ENCODE measurements at regions not wholly inside any gene's neighbourhood (a gene's known extent, or its start where the extent isn't known, plus 50 kb on each side); places are given as distances from the start of the nearest gene placed in this dataset.

DNA sequence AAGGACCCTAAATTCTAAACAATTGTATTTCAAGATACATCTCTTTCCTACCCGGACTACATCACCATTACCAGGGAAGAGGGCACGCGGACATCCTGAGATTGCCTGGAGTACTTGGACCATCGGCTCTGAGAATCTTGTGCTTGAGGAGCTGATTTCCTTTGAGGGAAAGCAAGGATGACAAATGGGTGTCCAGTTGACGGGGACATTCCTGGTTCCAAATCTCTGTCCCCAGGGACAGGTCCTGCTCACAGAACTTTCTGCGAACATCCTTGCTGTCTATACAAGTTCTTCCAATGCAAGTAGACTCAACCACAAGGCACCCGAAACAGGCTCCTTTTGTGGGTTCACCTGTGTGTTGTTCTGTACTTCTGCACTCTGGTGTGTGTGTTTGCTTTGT is 289.5 kb upstream of the MYT1L start:
- WGBS: 64% methylated on average over 7 of the region's 7 CpGs
- peaks cover 0 to 3% (median 0%) of the 10 kb centered on the region in 4 donors for H3K9me3 ChIP-seq (ENCODE audit: control insufficient read depth in 4 of 4, low read length in 3 of 4)
- no peak overlapping the region for H3K27ac ChIP-seq (ENCODE audit: low read depth in 1 of 2, low read length in 2 of 2)
- no peak for DNase-seq (ENCODE audit: low spot score)
- H3K9ac ChIP-seq (ENCODE audit: low read depth in 1 of 2, low read length in 2 of 2): no peak overlapping the region
- TF ChIP-seq JUND (IDR thresholded peaks at IDR 0.05) (no peak), FOXA1 (IDR thresholded peaks at IDR 0.05) (no peak), MAX (IDR thresholded peaks at IDR 0.05) (no peak), RAD21 (IDR thresholded peaks at IDR 0.05) (no peak), CTCF (IDR thresholded peaks at IDR 0.05; ENCODE audit: low read depth, low read length, missing input control) (no peak), EGR1 (IDR thresholded peaks at IDR 0.05; ENCODE audit: low read depth in 2 of 2) (no peak), HNF4A (conservative IDR thresholded peaks at IDR 0.05) (no peak), FOXA2 (IDR thresholded peaks at IDR 0.05) (no peak), HNF4G (IDR thresholded peaks at IDR 0.05) (no peak), YY1 (IDR thresholded peaks at IDR 0.05) (no peak), SP1 (IDR thresholded peaks at IDR 0.05) (no peak), RXRA (IDR thresholded peaks at IDR 0.05) (no peak), NR2F2 (IDR thresholded peaks at IDR 0.05) (no peak), GABPA (IDR thresholded peaks at IDR 0.05 in 1 of 2, conservative IDR thresholded peaks at IDR 0.05 in 1 of 2) (no peak)
- TF ChIP-seq, protein P1, sequence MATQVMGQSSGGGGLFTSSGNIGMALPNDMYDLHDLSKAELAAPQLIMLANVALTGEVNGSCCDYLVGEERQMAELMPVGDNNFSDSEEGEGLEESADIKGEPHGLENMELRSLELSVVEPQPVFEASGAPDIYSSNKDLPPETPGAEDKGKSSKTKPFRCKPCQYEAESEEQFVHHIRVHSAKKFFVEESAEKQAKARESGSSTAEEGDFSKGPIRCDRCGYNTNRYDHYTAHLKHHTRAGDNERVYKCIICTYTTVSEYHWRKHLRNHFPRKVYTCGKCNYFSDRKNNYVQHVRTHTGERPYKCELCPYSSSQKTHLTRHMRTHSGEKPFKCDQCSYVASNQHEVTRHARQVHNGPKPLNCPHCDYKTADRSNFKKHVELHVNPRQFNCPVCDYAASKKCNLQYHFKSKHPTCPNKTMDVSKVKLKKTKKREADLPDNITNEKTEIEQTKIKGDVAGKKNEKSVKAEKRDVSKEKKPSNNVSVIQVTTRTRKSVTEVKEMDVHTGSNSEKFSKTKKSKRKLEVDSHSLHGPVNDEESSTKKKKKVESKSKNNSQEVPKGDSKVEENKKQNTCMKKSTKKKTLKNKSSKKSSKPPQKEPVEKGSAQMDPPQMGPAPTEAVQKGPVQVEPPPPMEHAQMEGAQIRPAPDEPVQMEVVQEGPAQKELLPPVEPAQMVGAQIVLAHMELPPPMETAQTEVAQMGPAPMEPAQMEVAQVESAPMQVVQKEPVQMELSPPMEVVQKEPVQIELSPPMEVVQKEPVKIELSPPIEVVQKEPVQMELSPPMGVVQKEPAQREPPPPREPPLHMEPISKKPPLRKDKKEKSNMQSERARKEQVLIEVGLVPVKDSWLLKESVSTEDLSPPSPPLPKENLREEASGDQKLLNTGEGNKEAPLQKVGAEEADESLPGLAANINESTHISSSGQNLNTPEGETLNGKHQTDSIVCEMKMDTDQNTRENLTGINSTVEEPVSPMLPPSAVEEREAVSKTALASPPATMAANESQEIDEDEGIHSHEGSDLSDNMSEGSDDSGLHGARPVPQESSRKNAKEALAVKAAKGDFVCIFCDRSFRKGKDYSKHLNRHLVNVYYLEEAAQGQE (IDR thresholded peaks at IDR 0.05): no peak
- TF ChIP-seq, protein P2, sequence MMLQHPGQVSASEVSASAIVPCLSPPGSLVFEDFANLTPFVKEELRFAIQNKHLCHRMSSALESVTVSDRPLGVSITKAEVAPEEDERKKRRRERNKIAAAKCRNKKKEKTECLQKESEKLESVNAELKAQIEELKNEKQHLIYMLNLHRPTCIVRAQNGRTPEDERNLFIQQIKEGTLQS (IDR thresholded peaks at IDR 0.05): no peak
- TF ChIP-seq, protein P3, sequence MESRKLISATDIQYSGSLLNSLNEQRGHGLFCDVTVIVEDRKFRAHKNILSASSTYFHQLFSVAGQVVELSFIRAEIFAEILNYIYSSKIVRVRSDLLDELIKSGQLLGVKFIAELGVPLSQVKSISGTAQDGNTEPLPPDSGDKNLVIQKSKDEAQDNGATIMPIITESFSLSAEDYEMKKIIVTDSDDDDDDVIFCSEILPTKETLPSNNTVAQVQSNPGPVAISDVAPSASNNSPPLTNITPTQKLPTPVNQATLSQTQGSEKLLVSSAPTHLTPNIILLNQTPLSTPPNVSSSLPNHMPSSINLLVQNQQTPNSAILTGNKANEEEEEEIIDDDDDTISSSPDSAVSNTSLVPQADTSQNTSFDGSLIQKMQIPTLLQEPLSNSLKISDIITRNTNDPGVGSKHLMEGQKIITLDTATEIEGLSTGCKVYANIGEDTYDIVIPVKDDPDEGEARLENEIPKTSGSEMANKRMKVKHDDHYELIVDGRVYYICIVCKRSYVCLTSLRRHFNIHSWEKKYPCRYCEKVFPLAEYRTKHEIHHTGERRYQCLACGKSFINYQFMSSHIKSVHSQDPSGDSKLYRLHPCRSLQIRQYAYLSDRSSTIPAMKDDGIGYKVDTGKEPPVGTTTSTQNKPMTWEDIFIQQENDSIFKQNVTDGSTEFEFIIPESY (IDR thresholded peaks at IDR 0.05): no peak
- H3K4me1 ChIP-seq (ENCODE audit: control insufficient read depth in 4 of 4, insufficient read depth in 4 of 4, low read length in 3 of 4): no peaks in the 10 kb centered on the region
- peaks cover 0 to 8% (median 0%) of the 10 kb centered on the region in 4 donors for H3K27me3 ChIP-seq (ENCODE audit: control insufficient read depth in 4 of 4, insufficient read depth in 4 of 4, low read length in 3 of 4)
- H3K36me3 ChIP-seq (ENCODE audit: control insufficient read depth in 4 of 4, insufficient read depth in 3 of 4, low read depth in 1 of 4, low read length in 3 of 4): no peaks in the 10 kb centered on the region
- H3K4me3 ChIP-seq (ENCODE audit: low read depth in 1 of 3, low read length in 3 of 3): no peak overlapping the region

DNA sequence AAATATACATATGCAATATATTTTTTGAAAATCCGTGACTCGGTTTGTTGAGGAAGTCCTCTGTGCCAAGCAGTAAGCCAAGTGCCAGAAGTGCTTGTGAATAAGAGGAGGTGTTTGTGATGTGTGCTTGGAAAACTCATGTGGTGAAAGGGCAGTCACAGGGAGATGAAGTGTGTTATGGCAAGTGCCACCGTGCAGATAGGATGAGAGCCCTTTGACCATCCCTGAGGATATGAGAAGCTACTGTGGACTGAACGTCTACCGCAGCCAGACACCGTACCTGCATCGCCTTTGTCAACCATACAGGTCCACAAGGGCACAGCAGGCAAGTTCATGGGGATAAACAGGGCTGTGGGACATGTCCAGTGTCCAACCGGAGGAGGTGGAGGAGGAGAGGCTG is 288.9 kb upstream of the MYT1L start:
- Histone ChIP-seq H3K36me3 (ENCODE audit: control insufficient read depth in 4 of 4, insufficient read depth in 3 of 4, low read depth in 1 of 4, low read length in 3 of 4) (no peaks in the 10 kb centered on the region), H3K4me1 (ENCODE audit: control insufficient read depth in 4 of 4, insufficient read depth in 4 of 4, low read length in 3 of 4) (no peaks in the 10 kb centered on the region), H3K9ac (ENCODE audit: low read depth in 1 of 2, low read length in 2 of 2) (no peak overlapping the region), H3K27me3 (ENCODE audit: control insufficient read depth in 4 of 4, insufficient read depth in 4 of 4, low read length in 3 of 4) (peaks cover 0 to 8% (median 0%) of the 10 kb centered on the region in 4 donors), H3K27ac (ENCODE audit: low read depth in 1 of 2, low read length in 2 of 2) (no peak overlapping the region), H3K9me3 (ENCODE audit: control insufficient read depth in 4 of 4, low read length in 3 of 4) (peaks cover 0 to under 1% (median 0%) of the 10 kb centered on the region in 4 donors), H3K4me3 (ENCODE audit: low read depth in 1 of 3, low read length in 3 of 3) (no peak overlapping the region)
- TF ChIP-seq, protein P3 (IDR thresholded peaks at IDR 0.05): no peak
- TF ChIP-seq, protein P1 (IDR thresholded peaks at IDR 0.05): no peak
- TF ChIP-seq SP1 (IDR thresholded peaks at IDR 0.05) (no peak), FOXA1 (IDR thresholded peaks at IDR 0.05) (no peak), FOXA2 (IDR thresholded peaks at IDR 0.05) (no peak), TAF1 (conservative IDR thresholded peaks at IDR 0.05) (no peak)
- WGBS: 87% methylated on average over 8 of the region's 8 CpGs
- DNase-seq (ENCODE audit: low spot score): no peak

Measured in liver (tissue), 8 donors.